C4-2B (cell line): ENCODE measurements at regions not wholly inside any gene's neighbourhood (a gene's known extent, or its start where the extent isn't known, plus 50 kb on each side); places are given as distances from the start of the nearest gene placed in this dataset.

ENCODE experiments used
- ZFX ChIP-seq: fragments of 450-650 bp; IDR thresholded peaks from 2 replicates; pipeline ENCODE4 v1.6.1; 2017
- TF ChIP-seq, protein P1 (sequence below): fragments of 450-650 bp; conservative IDR thresholded peaks from 2 replicates; pipeline ENCODE4 v1.5.1; 2017; ENCODE audit warnings: mild to moderate bottlenecking

DNA sequence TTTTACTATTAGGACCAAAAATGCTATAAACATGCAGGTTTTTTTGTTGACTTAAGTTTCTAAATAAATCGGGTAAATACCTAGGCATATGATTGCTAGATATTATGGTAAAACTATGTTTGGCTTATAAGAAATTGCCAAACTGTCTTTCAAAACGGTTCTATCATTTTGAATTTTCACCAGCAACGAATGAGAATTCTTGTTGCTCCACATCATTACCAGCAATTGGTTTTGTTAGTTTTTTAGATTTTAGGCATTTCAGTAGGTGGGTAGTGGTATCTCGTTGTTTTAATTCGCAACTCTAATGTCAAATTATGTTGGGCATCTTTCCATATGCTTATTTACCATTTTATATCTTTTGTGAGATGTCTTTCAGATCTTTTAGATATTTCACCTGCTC, 510.2 kb downstream of the JRKL start:
- TF ChIP-seq, protein P1, sequence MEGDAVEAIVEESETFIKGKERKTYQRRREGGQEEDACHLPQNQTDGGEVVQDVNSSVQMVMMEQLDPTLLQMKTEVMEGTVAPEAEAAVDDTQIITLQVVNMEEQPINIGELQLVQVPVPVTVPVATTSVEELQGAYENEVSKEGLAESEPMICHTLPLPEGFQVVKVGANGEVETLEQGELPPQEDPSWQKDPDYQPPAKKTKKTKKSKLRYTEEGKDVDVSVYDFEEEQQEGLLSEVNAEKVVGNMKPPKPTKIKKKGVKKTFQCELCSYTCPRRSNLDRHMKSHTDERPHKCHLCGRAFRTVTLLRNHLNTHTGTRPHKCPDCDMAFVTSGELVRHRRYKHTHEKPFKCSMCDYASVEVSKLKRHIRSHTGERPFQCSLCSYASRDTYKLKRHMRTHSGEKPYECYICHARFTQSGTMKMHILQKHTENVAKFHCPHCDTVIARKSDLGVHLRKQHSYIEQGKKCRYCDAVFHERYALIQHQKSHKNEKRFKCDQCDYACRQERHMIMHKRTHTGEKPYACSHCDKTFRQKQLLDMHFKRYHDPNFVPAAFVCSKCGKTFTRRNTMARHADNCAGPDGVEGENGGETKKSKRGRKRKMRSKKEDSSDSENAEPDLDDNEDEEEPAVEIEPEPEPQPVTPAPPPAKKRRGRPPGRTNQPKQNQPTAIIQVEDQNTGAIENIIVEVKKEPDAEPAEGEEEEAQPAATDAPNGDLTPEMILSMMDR = no peak
- no peak for TF ChIP-seq ZFX
